H1 (cell line): ENCODE measurements at regions not wholly inside any gene's neighbourhood (a gene's known extent, or its start where the extent isn't known, plus 50 kb on each side); places are given as distances from the start of the nearest gene placed in this dataset.

ENCODE experiments used
- EP300 ChIP-seq, 2 experiments: IDR thresholded peaks; 1 replicate in 1 of 2; 2 replicates in 1 of 2; pipeline ENCODE4 v1.6.1; 2011 to 2012; ENCODE audit warnings: low read depth in 2 of 2, low read length in 2 of 2, mild to moderate bottlenecking in 2 of 2, borderline replicate concordance in 1 of 2, inconsistent platforms in 1 of 2, moderate library complexity in 1 of 2

GRCh38 chr5:60512117-60512516 lies 187.8 kb downstream of the DEPDC1B start (continued):
- TF ChIP-seq EP300 (IDR thresholded peaks at IDR 0.05; ENCODE audit: borderline replicate concordance in 1 of 2, low read depth in 2 of 2, low read length in 2 of 2): no peak
